Rectal smooth muscle tissue (tissue), 1 donor: ENCODE measurements at regions not wholly inside any gene's neighbourhood (a gene's known extent, or its start where the extent isn't known, plus 50 kb on each side); places are given as distances from the start of the nearest gene placed in this dataset.

Experiments
- H3K27ac ChIP-seq: one replicate; pipeline ENCODE4 v1.7.0; 2013; ENCODE audit warnings: low read depth, low read length, inconsistent platforms
- H3K27me3 ChIP-seq: one replicate; pipeline ENCODE4 v1.7.0; 2013; ENCODE audit warnings: low read length; ENCODE audit not compliant: control insufficient read depth, insufficient read depth
- H3K36me3 ChIP-seq: one replicate; pipeline ENCODE4 v1.7.0; 2013; ENCODE audit warnings: low read length; ENCODE audit not compliant: control insufficient read depth, insufficient read depth
- H3K4me1 ChIP-seq: one replicate; pipeline ENCODE4 v1.7.0; 2013; ENCODE audit warnings: low read length; ENCODE audit not compliant: control insufficient read depth, insufficient read depth
- H3K4me3 ChIP-seq: one replicate; pipeline ENCODE4 v1.7.0; 2013; ENCODE audit warnings: low read length
- H3K9ac ChIP-seq: one replicate; pipeline ENCODE4 v1.7.0; 2013; ENCODE audit warnings: low read length

DNA sequence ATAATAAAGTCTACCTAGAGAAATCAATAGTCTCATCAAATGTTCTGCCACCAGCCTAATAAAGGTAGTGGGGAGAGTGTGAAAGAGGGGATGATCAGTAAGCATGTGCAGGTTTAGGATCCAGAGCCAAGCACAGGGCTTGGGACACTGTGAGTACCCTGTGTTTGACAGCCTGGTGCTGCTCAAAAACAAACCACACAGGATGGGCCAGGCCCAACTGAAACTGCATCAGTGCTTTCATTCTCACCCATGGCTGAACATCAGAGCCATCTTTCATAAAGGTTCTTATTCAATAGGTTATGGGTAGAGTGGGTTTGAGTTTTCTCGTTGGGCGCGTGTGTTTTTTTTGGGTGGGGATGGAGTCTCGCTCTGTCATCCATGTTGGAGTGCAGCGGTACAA, 87.3 kb upstream of the NHSL1 start:
- no peak overlapping the region for H3K27ac ChIP-seq
- H3K9ac ChIP-seq = no peak overlapping the region
- H3K4me3 ChIP-seq = no peak overlapping the region
- H3K36me3 ChIP-seq = no peaks in the 10 kb centered on the region
- H3K4me1 ChIP-seq = no peaks in the 10 kb centered on the region
- no peaks in the 10 kb centered on the region for H3K27me3 ChIP-seq

DNA sequence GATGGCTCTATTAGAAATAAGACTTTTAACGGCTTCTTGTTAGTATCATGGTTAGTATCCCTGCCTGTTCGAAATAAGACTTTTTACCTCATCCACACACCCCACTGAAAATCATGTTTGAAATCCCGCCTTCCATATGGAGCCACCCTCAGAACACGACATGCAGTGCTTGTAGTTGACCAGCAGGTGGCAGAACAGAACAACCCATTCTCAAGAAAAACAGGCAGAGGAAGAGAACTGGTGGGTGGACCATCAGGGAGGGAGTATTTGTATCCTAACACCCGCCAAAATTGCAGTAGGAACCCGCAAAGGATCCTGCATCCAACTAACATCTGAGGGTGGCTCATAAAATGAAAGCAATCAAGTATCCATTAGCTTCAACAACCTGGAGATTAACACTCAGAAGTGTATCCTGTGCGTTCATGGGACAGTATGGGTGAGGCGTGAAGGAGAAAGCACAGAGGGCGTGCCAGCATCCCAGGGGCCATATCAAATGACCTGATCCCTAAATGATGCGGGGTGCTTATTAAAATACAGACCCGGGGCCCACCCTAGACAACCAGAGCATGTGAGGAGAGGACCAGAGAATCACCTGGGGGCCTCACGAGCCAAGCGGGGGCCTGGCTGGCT, 89.6 kb upstream of the NHSL1 start:
- no peaks in the 10 kb centered on the region for H3K36me3 ChIP-seq
- no peak overlapping the region for H3K9ac ChIP-seq
- peaks cover 2% of the 10 kb centered on the region for H3K4me1 ChIP-seq
- H3K4me3 ChIP-seq = no peak overlapping the region
- H3K27me3 ChIP-seq = no peaks in the 10 kb centered on the region
- no peak overlapping the region for H3K27ac ChIP-seq

DNA sequence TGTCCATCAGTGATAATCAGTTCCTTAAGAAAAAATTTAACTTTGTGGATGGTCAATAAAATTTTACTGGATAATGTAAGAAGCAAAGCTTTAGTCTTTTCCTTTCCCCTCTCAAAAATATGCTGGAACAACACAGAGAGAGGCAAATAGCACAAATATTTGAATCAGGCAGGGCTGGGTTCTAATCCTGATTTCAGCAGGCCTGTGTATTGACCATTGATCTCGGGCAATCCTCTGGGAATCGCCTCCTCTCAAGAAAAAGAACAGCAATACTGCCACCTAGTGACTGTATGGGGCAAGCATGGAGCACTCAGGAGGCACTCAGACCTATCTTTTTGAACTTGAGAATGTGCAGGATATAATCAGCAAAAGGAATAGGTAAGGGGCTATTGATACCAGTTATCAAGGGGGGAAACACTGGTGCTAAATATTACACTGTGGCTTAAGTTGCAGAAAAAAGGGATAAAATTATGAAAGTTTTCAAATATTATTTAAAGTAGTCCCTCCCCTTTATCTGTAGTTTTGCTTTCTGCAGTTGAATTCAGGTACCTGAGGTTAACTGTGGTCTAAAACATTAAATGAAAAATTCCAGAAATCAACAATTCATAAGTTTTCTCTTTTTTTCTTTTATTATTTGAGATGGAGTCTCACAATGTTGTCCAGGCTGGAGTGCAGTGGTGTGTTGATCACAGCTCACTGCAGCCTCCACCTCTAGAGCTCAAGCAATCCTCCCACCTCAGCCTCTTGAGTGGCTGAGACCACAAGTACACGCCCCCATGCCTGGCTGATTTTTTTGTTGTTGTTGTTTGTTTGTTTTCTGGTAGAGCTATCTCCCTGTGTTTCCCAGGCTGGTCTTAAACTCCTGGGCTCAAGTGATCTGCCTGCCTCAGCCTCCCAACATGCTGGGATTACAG, 91.8 kb upstream of the NHSL1 start:
- H3K4me3 ChIP-seq = no peak overlapping the region
- no peaks in the 10 kb centered on the region for H3K27me3 ChIP-seq
- H3K9ac ChIP-seq = no peak overlapping the region
- H3K36me3 ChIP-seq = no peaks in the 10 kb centered on the region
- no peak overlapping the region for H3K27ac ChIP-seq
- peaks cover 2% of the 10 kb centered on the region for H3K4me1 ChIP-seq

DNA sequence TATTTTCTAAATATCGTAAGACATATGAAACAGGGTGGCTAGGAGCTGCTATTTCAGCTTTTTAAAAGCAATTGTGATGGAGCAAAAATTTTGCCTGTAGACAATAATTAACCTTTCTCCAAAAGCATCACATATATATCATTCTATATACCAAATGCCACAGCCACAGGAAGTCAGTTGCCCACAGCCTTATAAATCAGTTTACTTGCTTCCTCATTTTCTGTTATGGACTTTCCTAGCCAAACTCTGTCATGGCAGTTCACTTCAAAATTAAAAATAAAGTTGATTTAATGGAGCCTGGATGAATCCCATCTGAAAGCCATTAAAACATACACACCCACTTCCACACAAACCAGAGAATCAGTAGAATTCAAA, 93.4 kb upstream of the NHSL1 start:
- Histone ChIP-seq H3K9ac (no peak overlapping the region), H3K4me3 (peak overlapping the region; percentile 26), H3K4me1 (peaks cover 2% of the 10 kb centered on the region)

DNA sequence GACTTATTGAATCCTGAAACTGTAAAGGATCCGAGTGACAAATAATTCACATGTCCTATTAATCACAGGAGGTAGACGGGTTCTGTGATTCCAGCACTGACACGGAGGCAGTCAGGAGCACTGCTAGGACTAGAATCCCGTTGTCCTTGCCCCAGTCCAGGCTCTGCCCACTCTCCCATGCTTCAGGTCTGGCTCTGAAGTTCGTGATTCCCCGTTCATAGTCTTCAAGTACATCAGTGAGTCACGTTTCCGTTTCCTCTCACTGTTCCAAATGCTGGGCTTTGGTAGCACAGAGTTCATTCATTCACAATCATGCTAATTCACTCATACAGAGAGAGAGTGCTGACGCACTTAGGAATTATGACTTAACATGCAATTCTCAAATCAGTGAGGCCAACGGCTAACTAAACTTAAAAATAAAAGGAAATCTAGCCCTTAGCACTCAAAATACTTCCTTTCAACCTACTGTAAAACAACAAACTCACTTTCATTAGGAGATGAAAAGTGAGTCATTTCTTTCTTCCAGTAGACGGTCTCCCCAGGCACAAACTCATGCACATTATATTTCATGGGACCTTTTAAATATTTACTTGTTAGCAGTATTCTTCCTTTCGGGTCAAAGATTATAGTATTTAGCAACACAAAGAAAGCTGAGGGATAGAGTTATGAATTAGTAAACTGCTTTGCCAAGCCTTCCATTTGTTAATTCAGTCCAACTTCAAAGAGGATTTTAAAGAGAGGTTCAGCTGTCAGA, 94.0 kb upstream of the NHSL1 start:
- H3K4me3 ChIP-seq = peak overlapping the region; percentile 26
- no peak overlapping the region for H3K9ac ChIP-seq
- H3K27ac ChIP-seq = peak overlapping the region; percentile 9
- peaks cover 2% of the 10 kb centered on the region for H3K4me1 ChIP-seq
- no peaks in the 10 kb centered on the region for H3K27me3 ChIP-seq
- H3K36me3 ChIP-seq = no peaks in the 10 kb centered on the region

More for the DNA sequence above, 93.4 kb upstream of the NHSL1 start:
- H3K27me3 ChIP-seq = no peaks in the 10 kb centered on the region
- H3K36me3 ChIP-seq = no peaks in the 10 kb centered on the region
- peak overlapping the region; percentile 9 for H3K27ac ChIP-seq

DNA sequence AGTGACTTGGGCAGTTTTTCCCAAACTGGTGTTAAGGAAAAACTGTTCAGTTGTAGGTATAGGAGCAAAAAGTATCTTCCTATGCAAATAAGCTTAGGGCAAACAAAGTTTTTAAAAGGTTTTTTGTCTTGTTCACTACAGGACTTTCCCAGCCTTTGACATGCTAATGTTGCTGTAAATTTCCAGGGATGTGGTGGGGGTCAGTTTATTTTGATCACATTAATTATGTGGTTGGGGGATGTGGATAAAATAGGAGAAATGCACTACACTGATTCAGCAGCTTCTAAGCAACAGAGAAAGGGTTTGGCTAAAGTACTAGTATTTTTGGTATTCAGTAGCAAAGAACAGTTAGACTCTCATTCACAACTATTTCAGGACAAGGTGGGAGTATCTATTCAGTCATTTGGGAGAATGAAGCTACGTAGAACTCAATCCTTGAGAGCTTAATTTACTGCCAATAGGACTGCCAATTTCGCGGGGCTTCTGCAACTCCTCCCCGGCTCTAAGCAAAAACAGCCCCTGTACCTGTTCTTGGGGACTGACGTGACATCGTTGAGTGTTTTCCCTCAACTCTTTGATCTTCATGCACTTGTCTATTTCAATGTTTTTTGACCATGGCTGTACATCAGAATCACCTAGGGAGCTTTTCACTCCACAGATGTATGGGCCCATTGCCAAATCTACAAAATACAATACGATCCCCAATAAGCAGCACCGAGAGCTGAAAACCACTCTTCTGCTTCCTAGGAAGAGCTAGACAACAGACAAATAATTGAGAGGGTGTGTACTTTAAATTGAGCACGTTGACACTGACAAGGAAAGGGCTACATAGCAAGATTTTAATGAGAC, 94.8 kb upstream of the NHSL1 start:
- no peak overlapping the region for H3K4me3 ChIP-seq
- H3K27ac ChIP-seq = peak overlapping the region; percentile 6
- no peak overlapping the region for H3K9ac ChIP-seq
- H3K27me3 ChIP-seq = no peaks in the 10 kb centered on the region
- H3K4me1 ChIP-seq = peaks cover 2% of the 10 kb centered on the region
- H3K36me3 ChIP-seq = no peaks in the 10 kb centered on the region

DNA sequence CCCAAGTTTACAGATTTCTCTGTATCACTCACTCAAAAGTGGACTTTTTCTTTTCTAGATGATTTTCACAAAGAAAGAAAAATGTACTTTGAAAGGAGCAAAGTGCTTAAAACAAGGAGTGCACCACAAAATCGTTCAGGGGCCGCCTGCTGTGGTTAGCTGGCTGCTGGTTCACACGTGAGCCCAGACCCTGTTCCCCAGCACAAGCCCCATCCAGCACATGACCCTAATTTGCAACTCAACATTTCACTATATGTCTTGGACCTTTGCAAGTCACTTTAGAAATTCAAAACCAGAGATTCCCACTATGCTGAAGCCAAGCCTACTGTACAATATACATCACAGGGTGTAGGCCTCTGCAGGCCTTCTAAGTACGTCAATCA, 95.5 kb upstream of the NHSL1 start:
- Histone ChIP-seq H3K36me3 (no peaks in the 10 kb centered on the region), H3K4me1 (peaks cover 2% of the 10 kb centered on the region), H3K27me3 (no peaks in the 10 kb centered on the region), H3K4me3 (no peak overlapping the region), H3K9ac (no peak overlapping the region), H3K27ac (no peak overlapping the region)

DNA sequence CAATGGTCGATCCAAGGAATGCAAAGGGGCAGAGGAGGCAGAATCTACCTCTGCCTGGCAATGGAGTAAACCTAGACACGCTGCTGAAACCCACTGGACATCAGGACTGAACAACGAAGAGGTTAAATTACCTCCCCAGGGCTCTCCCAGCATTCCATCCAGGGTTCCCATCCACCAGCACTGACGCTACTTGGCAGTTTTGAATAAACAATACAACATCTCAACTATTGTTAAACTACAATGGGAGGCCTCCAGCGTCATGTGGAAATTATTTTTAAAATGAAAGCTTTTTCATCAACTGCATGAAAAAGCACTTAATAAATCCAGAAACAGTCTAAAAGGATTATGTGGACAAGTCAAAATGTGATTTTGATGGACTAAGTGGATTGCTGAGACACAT, 96.8 kb upstream of the NHSL1 start:
- Histone ChIP-seq H3K36me3 (no peaks in the 10 kb centered on the region), H3K27ac (no peak overlapping the region), H3K4me3 (no peak overlapping the region), H3K27me3 (no peaks in the 10 kb centered on the region), H3K9ac (no peak overlapping the region), H3K4me1 (peaks cover 2% of the 10 kb centered on the region)

DNA sequence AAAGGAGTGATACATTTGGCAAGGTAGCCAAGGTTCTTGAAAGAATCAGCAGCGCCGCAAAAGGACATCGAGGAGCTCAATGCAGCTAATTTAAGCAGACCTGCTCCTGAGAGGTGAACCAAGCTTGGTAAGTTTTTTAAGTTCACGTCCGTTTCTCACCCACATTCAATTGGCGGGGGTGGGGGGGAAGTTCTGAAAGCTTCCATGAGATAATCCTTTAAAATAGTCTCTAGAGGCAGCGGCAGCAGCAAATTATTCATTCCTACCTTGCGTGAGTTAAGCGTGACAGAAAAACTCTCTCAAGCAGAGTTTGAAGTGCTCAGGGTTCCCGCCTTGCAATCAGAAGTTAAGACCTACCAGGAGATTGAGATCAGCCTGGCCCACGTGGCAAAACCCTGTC, 97.3 kb upstream of the NHSL1 start:
- no peak overlapping the region for H3K9ac ChIP-seq

DNA sequence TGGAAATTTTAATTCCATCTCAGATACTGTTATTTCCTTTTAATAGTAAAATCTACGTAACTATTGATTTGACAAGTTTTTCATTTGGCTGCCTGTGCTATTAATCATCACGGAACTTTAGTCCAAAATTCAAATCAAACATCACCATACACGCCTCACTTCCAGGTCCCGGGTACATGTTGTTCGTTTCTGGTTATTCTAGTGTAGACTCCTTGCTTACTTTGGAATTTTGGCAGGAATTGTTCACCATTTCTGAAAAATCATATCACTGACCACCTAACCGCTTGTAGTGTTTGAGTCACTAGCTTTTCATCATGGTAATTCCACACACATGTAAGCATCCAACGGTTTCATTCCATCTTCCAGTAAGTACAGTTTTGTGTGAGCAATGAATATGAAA, 98.0 kb upstream of the NHSL1 start:
- H3K36me3 ChIP-seq = no peaks in the 10 kb centered on the region
- H3K27me3 ChIP-seq = no peaks in the 10 kb centered on the region
- H3K4me1 ChIP-seq = peaks cover 2% of the 10 kb centered on the region
- no peak overlapping the region for H3K4me3 ChIP-seq
- no peak overlapping the region for H3K9ac ChIP-seq
- H3K27ac ChIP-seq = no peak overlapping the region

More for the DNA sequence above, 97.3 kb upstream of the NHSL1 start:
- H3K4me3 ChIP-seq = no peak overlapping the region
- no peaks in the 10 kb centered on the region for H3K27me3 ChIP-seq
- H3K27ac ChIP-seq = no peak overlapping the region
- peaks cover 2% of the 10 kb centered on the region for H3K4me1 ChIP-seq
- H3K36me3 ChIP-seq = no peaks in the 10 kb centered on the region

DNA sequence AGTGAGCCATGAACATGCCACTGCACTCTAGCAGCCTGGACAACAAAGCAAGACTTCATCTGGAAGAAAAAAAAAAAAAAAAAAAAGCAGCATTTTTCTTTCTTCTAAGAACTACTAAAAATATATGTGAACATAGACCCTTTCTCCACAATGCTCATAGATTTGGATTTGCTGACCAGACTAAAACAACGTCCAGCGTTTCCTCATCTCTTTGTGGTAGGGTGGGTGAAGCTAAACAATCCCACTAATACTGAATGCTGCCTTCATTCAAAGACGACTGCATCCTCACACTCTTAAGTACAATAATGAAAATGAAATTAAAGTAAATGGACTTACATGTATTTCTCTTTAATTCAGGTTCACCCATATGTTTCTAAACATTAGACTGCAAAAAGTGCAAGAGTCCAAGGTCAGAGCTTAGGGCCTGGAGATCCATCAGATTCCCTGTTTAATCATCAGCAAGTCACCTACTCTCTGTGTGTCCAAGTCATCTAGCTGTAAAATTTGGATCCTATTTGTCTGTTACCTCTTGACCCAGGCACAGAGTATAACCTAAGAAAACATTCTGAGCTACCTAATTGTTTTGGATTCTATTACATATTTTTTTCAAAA, 99.4 kb upstream of the NHSL1 start:
- Histone ChIP-seq H3K27ac (no peak overlapping the region), H3K4me3 (no peak overlapping the region), H3K27me3 (no peaks in the 10 kb centered on the region), H3K4me1 (peaks cover 2% of the 10 kb centered on the region), H3K9ac (no peak overlapping the region), H3K36me3 (no peaks in the 10 kb centered on the region)
